ENCODE measurements at regions not wholly inside any gene's neighbourhood (a gene's known extent, or its start where the extent isn't known, plus 50 kb on each side); places are given as distances from the start of the nearest gene placed in this dataset.

DNA sequence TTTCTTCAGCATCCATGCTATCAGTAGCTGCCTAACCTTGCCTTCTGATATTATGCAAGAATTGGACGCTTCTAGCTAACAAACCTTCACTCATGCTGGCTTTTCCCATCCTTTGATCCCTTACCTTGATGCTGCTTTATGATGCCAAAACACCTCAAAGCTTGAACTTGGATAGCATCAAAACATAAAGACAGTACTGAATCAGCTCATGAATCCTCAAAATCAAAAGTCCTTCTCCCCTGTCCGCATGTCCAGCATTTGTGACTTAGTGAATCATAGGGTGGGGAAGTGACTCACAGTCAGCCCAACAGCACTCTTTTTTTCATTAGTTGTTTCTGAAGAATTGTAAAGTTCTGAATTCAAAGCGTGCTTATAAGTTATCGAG, 89.5 kb upstream of the PIK3CG start:
- no TSS peak for BruUV-seq (replicated peaks)
- ChIA-PET POLR2A (interaction anchor here (0.6 to 1.0 kb wide), 2 partner anchors 8 to 439 kb away, joined by 3 read pairs; no protein-coding TSS in a partner anchor), CTCF (ENCODE audit: unreplicated experiment) (no interaction called here)
- Histone ChIP-seq H3K79me2 (ENCODE audit: insufficient read depth, low read depth, low read length) (no peaks in the 10 kb centered on the region), H3K27ac (ENCODE audit: low read depth, low read length, poor library complexity, severe bottlenecking) (no peak overlapping the region), H3K9me3 (ENCODE audit: low read length) (no peaks in the 10 kb centered on the region), H3K36me3 (ENCODE audit: insufficient read depth, low read length) (no peaks in the 10 kb centered on the region), H3K4me3 (ENCODE audit: low read depth, low read length, poor library complexity, severe bottlenecking) (no peak overlapping the region), H4K20me1 (ENCODE audit: insufficient read depth, low read length) (no peaks in the 10 kb centered on the region), H2AFZ (ENCODE audit: low read length) (no peak overlapping the region), H3K9me2 (ENCODE audit: insufficient read depth, low read length) (no peaks in the 10 kb centered on the region), H3K4me1 (ENCODE audit: insufficient read depth, low read length, poor library complexity, severe bottlenecking) (no peaks in the 10 kb centered on the region), H3K4me2 (ENCODE audit: low read length) (no peak overlapping the region)
- DNase-seq (ENCODE audit: low spot score) = no peak
- intact Hi-C loops (cut with micrococcal nuclease; ENCODE audit: unreplicated experiment) = no loop called here
- TF ChIP-seq, protein P1, sequence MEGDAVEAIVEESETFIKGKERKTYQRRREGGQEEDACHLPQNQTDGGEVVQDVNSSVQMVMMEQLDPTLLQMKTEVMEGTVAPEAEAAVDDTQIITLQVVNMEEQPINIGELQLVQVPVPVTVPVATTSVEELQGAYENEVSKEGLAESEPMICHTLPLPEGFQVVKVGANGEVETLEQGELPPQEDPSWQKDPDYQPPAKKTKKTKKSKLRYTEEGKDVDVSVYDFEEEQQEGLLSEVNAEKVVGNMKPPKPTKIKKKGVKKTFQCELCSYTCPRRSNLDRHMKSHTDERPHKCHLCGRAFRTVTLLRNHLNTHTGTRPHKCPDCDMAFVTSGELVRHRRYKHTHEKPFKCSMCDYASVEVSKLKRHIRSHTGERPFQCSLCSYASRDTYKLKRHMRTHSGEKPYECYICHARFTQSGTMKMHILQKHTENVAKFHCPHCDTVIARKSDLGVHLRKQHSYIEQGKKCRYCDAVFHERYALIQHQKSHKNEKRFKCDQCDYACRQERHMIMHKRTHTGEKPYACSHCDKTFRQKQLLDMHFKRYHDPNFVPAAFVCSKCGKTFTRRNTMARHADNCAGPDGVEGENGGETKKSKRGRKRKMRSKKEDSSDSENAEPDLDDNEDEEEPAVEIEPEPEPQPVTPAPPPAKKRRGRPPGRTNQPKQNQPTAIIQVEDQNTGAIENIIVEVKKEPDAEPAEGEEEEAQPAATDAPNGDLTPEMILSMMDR (conservative IDR thresholded peaks at IDR 0.05; ENCODE audit: low read length) = no peak
- TF ChIP-seq EZH2phosphoT487 (IDR thresholded peaks at IDR 0.05; ENCODE audit: borderline replicate concordance, low read depth, low read length) = no peak

DNA sequence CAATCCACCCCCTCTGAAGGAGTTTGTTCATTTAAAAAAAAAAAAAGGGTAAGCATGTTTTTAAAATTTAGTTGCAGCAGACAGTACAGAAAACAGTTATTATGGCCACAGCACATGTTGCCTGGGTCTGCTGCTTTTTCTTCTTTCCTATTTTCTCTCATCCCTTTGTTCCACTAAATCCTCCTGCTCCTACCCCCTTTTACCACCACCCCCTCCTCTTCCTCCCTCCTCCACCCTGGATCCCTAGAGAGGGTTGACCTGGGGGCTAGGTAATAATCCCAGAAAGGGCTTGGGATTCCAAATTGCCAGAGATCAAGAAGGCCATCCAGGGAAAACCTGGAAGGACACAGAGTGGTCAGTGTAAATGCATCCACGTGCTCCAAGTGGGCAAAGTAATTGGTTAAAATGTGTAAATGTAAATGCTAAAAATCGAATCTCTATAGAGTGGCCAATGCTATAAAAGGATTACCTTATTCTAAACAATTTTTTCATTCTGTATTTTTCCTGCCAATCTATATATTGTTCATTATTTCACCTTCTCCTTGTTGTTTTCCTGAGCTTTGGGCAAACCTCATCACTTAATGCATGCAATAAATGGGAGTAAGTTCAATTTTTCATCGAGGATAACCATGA, 89.0 kb upstream of the PIK3CG start:
- POLR2A ChIA-PET = interaction anchor here (1.0 kb wide), 1 partner anchor 9 kb away, joined by 3 read pairs; no protein-coding TSS in a partner anchor
- CTCF ChIA-PET (ENCODE audit: unreplicated experiment) = no interaction called here
- Histone ChIP-seq H3K27ac (ENCODE audit: low read depth, low read length, poor library complexity, severe bottlenecking) (no peak overlapping the region), H3K4me2 (ENCODE audit: low read length) (no peak overlapping the region), H3K4me3 (ENCODE audit: low read depth, low read length, poor library complexity, severe bottlenecking) (no peak overlapping the region), H4K20me1 (ENCODE audit: insufficient read depth, low read length) (no peaks in the 10 kb centered on the region), H3K36me3 (ENCODE audit: insufficient read depth, low read length) (no peaks in the 10 kb centered on the region), H3K9me3 (ENCODE audit: low read length) (no peaks in the 10 kb centered on the region), H2AFZ (ENCODE audit: low read length) (no peak overlapping the region), H3K79me2 (ENCODE audit: insufficient read depth, low read depth, low read length) (no peaks in the 10 kb centered on the region), H3K4me1 (ENCODE audit: insufficient read depth, low read length, poor library complexity, severe bottlenecking) (no peaks in the 10 kb centered on the region), H3K9me2 (ENCODE audit: insufficient read depth, low read length) (no peaks in the 10 kb centered on the region)
- intact Hi-C loops (cut with micrococcal nuclease; ENCODE audit: unreplicated experiment) = no loop called here
- no peak for TF ChIP-seq EZH2phosphoT487 (IDR thresholded peaks at IDR 0.05; ENCODE audit: borderline replicate concordance, low read depth, low read length)
- TF ChIP-seq, protein P1 (conservative IDR thresholded peaks at IDR 0.05; ENCODE audit: low read length) = no peak
- DNase-seq (ENCODE audit: low spot score) = no peak
- no TSS peak for BruUV-seq (replicated peaks)

DNA sequence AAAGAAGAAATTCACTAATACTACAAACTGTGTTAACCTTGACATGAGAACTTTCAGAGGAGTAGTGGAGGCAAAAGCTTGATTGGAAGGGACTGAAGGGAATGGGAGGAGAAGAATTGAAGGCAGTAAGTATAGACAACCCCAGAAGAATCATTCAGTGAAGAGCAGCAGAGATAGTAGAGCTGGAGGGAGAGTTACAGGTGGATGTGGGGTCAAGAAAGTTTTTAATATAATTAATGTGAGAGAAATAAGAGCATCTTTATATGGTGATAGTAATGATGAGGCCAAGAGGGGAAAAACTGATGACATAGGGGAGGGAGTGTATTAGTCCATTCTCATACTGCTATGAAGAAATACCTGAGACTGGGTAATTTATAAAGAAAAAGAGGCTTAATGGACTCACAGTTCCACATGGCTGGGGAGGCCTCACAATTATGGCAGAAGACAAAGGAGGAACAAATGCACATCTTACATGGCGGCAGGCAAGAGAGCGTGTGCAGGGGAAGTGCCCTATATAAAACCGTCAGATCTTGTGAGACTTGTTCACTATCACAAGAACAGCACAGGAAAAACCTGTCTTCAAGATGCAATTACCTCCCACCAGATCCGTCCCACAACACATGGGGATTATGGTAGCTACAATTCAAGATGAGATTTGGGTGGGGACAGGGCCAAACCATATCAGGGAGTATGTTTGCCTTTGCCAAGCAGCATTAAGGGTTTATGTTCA, 88.3 kb upstream of the PIK3CG start:
- intact Hi-C loops (cut with micrococcal nuclease; ENCODE audit: unreplicated experiment) = no loop called here
- Histone ChIP-seq H4K20me1 (ENCODE audit: insufficient read depth, low read length) (no peaks in the 10 kb centered on the region), H3K79me2 (ENCODE audit: insufficient read depth, low read depth, low read length) (no peaks in the 10 kb centered on the region), H3K4me3 (ENCODE audit: low read depth, low read length, poor library complexity, severe bottlenecking) (no peak overlapping the region), H3K9me2 (ENCODE audit: insufficient read depth, low read length) (no peaks in the 10 kb centered on the region), H3K4me1 (ENCODE audit: insufficient read depth, low read length, poor library complexity, severe bottlenecking) (no peaks in the 10 kb centered on the region), H3K4me2 (ENCODE audit: low read length) (no peak overlapping the region), H3K27ac (ENCODE audit: low read depth, low read length, poor library complexity, severe bottlenecking) (no peak overlapping the region), H3K36me3 (ENCODE audit: insufficient read depth, low read length) (no peaks in the 10 kb centered on the region), H2AFZ (ENCODE audit: low read length) (no peak overlapping the region), H3K9me3 (ENCODE audit: low read length) (no peaks in the 10 kb centered on the region)
- DNase-seq (ENCODE audit: low spot score) = no peak
- CTCF ChIA-PET (ENCODE audit: unreplicated experiment) = no interaction called here
- TF ChIP-seq EZH2phosphoT487 (IDR thresholded peaks at IDR 0.05; ENCODE audit: borderline replicate concordance, low read depth, low read length) = no peak
- no TSS peak for BruUV-seq (replicated peaks)
- POLR2A ChIA-PET = interaction anchor here (0.6 kb wide), 1 partner anchor 204 kb away, joined by 3 read pairs; no protein-coding TSS in a partner anchor
